ENCODE measurements at regions not wholly inside any gene's neighbourhood (a gene's known extent, or its start where the extent isn't known, plus 50 kb on each side); places are given as distances from the start of the nearest gene placed in this dataset.

DNA sequence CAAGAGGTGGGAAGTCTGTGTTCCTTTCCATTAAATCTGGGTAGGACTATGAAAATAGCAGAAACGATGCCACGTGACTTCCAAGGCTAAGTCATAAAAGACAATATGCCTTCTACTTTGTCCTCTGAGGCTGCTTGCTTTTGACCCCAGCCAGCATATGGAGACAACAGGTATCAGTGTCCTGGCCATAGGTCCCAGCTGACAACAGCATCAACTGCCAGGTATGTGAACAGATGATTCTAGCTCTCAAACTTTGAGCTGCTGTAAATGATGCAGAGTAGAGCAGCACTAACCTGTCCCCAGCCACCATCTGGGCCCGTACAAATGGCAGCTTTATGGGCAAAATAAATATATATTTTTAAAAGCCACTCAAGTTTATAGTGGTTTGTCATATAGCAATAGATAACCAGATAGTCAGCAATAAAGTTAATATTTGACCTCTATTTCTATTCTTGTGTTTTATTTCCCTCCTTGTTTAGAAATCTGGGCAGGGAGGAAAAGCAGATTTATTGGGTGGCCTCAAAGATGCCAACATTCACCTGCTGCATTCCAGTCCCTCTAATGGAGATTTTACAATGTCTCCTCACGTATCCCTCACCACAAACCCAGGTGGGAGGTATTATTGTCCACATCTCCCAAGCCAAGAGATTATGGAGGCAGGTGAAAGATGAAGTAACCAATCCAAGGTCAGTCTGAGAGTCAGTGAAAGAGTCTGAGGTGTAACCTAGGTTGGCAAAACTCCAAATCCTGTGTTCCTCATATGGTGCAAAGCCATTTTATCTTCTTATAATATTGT lies 209.6 kb upstream of the LARGE1 start:
- H3K4me3 ChIP-seq (ENCODE audit: low read depth, low read length), result no peak overlapping the region
- TF ChIP-seq, protein P1, sequence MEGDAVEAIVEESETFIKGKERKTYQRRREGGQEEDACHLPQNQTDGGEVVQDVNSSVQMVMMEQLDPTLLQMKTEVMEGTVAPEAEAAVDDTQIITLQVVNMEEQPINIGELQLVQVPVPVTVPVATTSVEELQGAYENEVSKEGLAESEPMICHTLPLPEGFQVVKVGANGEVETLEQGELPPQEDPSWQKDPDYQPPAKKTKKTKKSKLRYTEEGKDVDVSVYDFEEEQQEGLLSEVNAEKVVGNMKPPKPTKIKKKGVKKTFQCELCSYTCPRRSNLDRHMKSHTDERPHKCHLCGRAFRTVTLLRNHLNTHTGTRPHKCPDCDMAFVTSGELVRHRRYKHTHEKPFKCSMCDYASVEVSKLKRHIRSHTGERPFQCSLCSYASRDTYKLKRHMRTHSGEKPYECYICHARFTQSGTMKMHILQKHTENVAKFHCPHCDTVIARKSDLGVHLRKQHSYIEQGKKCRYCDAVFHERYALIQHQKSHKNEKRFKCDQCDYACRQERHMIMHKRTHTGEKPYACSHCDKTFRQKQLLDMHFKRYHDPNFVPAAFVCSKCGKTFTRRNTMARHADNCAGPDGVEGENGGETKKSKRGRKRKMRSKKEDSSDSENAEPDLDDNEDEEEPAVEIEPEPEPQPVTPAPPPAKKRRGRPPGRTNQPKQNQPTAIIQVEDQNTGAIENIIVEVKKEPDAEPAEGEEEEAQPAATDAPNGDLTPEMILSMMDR (IDR thresholded peaks at IDR 0.05; ENCODE audit: borderline replicate concordance, insufficient read depth, low read depth, low read length), result no peak

DNA sequence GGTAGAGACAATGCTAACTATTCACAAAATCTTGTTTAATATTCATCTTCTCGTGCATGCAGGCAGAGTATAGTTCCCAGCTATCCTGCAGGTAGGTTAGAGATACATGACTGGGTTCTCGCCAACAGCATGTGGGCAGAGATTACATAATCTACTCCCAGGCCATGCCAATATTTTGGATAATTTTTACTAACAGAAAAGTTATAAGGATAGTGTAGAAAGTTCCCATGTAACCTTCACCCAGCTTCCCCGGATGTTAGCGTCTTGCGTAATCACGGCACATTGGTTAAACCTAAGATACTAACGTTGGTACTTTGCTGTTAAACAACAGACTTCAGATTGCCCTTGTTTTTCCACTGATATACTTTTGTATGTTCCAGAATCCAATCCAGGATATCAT lies 215.5 kb upstream of the LARGE1 start:
- no peak overlapping the region for H3K4me3 ChIP-seq (ENCODE audit: low read depth, low read length)
- TF ChIP-seq, protein P1 (IDR thresholded peaks at IDR 0.05; ENCODE audit: borderline replicate concordance, insufficient read depth, low read depth, low read length), result no peak

DNA sequence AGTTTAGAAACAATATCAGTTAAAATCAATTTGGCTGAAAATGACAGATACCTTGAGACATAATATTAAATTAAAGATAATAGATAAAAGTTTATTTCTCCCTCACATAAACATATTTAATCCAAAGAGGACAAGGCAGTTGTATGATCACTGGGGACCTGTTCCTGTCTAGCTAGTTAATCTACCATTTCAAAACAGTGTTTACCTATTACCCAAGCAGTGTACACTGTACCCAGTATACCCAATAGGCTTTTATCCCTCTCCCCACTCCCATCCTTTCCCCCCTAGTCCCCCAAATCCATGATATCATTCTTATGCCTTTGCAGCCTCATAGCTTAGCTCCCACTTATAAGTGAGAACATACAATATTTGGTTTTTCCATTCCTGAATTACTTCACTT lies 229.7 kb upstream of the LARGE1 start:
- TF ChIP-seq, protein P1 (IDR thresholded peaks at IDR 0.05; ENCODE audit: borderline replicate concordance, insufficient read depth, low read depth, low read length), result no peak

DNA sequence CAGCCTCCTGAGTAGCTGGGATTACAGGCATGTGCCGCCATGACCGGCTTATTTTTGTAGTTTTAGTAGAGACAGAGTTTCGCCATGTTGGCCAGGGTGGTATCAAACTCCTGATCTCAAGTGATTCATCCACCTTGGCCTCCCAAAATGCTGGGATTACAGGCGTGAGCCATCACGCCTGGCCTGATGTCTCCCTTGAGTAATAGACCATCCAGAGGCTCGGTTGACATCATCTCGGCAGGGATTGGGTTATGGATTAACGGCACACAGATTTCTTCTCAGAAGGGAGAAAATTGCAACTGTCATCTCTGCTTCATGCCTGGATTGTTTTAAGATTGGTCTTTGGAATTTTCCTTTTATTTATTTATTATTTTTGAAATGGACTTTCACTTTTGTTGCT lies 239.2 kb upstream of the LARGE1 start:
- TF ChIP-seq, protein P1 (IDR thresholded peaks at IDR 0.05; ENCODE audit: borderline replicate concordance, insufficient read depth, low read depth, low read length), result no peak
- H3K4me3 ChIP-seq (ENCODE audit: low read depth, low read length), result no peak overlapping the region

More for the DNA sequence above, 229.7 kb upstream of the LARGE1 start:
- H3K4me3 ChIP-seq (ENCODE audit: low read depth, low read length), result no peak overlapping the region

DNA sequence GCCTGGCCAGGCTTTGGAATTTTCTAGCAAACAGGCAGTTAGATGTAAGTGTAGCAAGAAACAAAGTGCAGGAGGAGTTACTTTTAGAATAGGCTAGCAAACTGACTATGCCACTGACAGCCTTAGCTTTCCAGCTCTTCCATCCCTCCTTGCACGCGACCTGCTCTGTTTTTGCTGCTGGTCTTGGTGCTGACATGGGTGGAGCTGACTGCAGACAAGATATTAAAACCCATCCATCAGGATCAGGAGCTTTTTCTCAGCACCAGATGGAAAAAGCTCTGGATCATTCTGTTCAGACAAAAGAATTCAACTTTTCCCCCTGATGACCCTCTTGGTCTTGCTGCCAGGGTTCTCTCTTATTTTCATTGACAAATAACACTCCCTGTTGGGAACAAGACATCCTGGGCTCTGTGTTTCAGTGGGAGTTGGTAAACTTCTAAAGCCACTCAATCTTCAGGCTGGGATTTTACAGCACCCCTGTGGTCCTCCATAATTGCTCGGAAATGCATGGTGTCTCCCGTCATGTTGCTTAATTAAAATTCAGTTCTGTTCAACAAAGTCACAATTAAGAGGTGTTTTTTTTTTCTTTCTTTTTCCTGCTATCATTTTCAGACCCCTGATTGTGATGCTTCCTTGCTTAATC lies 240.0 kb upstream of the LARGE1 start:
- TF ChIP-seq, protein P1 (IDR thresholded peaks at IDR 0.05; ENCODE audit: borderline replicate concordance, insufficient read depth, low read depth, low read length), result no peak
- H3K4me3 ChIP-seq (ENCODE audit: low read depth, low read length), result no peak overlapping the region

- H3K4me3 ChIP-seq (ENCODE audit: low read depth, low read length), result no peak overlapping the region
- TF ChIP-seq, protein P1 (IDR thresholded peaks at IDR 0.05; ENCODE audit: borderline replicate concordance, insufficient read depth, low read depth, low read length), result no peak
Observed at GRCh38 chr22:34161431-34162123, 241.3 kb upstream of the LARGE1 start.

Data from GM12875 (cell line).